Stimulated activated CD8-positive, alpha-beta memory T cell treated with anti-CD3 and anti-CD28 coated beads, Interleukin-4, amount 100 ng/mL, for 24 hours (primary cell): ENCODE measurements at regions not wholly inside any gene's neighbourhood (a gene's known extent, or its start where the extent isn't known, plus 50 kb on each side); places are given as distances from the start of the nearest gene placed in this dataset.
"Not testable (repeated sequence)": the region's sequence is repeated elsewhere in the genome, so short reads cannot be mapped to it uniquely, and the experiment has no call there.

Experiments used
- DNase-seq: peaks from one replicate; pipeline ENCODE4 v3.0.0-alpha.2; 2020; ENCODE audit warnings: low read depth

DNA sequence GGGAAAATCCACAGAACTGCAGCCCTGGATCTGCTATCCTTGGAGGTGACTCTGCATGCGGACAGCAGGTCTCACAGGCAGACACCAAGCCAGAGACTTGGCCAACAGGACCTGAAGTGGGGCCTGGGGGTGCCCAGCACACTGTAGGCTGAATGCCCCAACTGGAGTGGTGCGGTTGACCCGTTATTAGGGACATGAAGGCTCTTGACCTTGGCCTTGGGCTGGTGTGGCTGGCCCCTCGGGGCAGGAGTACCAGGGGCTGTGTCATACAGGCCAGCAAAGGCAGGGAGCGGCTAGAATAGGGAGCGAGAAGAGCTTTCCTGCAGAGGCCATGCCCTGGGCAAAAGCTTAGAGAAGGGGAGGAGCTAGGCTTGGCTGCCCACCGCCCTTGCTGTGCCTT lies 153.2 kb upstream of the MVB12B start:
- no peak for DNase-seq

DNA sequence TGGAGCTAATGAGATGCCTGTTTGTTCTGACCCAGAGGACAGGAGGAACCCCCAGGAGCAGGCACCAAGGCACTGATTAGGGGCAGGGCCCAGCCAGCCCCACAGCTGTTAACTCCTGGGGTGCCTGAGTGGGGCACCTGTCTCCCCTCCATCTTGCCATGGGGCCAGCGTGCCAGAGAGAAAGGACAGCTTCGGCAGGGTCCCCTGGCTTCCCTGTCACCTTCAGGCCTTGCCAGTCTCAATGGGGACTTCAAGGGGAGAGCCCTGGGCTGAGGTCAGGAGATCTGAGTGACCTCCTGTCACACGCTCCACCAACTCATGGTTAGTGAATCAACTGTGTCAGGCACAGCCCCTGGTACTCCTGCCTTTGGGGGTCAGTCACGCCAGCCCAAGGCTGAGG lies 152.7 kb upstream of the MVB12B start:
- DNase-seq: no peak

DNA sequence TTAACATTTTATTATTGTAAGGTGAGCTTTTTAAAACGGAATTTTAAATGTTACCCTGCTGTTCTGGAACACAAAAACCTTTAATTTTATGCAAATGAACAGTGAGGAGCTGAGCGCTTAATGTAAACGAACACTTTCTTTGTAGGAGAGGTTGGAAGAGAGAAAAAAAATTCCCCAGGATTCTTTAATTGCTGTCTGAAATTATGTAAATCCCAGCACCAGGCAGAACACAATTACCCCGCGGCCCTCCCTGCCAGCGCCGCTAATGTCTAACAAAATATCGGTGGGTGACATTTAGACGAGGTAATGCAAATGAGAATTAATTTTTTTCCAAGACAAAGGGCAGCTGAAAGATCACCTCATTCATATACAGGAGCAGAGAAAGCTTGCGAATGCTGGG lies 143.4 kb upstream of the MVB12B start:
- no peak for DNase-seq

DNA sequence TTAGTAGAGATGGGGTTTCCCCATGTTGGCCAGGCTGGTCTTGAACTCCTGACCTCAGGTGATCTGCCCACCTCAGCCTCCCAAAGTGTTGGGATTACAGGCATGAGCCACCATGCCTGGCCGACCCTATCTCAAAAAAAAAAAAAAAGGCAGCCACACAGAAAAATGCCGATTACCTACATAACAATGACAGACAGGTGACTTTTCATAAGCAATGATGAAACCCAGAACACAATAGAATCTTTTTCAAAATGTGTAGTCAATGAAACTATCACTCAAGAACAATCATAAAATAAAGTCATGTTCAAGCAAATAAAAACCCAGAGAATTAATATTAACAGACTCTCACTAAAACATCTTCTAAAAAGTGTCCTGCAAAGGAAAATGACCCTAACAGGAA lies 135.6 kb upstream of the MVB12B start:
- DNase-seq: not testable (repeated sequence)

DNA sequence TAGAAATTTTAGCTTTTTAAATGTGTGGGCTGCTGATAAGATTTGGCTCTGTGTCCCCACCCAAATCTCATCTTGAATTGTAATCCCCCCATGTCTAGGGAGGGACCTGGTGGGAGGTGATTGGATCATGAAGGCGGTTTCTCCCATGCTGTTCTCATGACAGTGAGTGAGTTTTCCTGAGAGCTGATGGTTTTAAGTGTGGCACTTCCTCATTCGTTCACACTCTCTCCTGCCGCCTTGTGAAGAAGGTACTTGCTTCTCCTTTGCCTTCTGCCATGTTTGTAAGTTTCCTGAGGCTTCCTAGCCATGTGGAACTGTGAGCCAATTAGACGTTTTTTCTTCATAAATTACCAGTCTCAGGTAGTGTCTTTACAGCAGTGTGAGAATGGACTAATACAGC lies 127.8 kb upstream of the MVB12B start:
- DNase-seq: no peak

DNA sequence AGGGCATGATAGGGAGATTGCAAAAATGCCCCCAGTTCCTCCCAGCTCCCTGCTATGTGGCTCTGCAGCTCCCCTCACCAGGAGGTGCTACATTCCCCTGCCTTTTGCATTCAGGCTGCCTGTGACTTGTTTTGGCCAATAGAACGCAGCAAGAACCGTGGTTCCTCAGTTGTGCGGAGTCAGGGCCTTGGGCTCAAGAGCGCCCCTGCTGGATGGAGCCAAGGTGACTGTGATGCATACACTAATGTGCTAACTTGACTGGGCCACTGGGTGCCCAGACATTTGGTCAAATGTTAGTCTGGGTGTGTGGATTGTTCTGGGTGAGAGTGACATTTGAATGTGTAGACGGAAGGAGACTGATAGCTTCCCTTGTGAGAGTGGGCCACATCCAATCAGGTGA lies 123.3 kb upstream of the MVB12B start:
- no peak for DNase-seq

DNA sequence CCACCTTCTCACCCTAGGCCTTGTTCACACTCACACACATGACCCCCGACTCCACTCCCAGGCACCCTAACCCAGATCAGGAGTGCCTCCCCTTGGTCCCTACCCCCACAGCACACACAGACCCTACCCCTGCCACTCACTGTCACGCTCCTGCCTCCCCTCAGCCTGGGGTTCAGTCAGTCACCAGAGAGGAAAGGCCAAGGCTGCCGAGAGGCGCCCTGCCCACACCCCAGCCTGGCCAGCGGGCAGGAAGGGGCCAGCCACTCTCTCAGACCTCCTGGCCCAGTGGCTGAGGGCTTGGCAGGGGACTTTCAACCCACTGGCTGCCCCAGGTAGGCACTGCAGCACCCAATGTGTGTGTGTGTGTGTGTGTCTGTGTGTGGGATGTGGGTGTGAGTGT lies 122.4 kb upstream of the MVB12B start:
- no peak for DNase-seq

DNA sequence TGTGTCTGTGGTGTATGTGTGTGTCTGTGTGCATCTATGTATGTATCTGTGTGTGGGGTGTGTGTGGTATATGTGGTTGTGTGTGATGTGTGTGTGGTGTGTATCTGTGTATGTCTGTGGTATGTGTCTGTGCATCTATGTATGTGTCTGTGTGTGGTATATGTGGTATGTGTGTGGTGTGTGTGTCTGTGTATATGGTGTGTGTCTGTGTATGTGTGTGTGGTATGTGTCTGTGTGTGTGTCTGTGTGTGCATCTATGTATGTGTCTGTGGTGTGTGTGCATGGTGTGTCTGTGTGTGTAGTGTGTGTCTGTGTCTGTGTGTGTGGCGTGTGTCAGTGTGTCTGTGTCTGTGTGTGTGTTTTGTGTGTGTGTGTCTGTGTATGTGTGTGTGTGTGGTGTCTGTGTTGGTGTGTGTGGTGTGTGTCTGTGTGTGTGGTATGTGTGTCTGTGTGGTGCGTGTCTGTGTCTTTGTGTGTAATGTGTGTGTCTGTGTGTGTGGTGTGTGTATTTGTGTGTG lies 121.9 kb upstream of the MVB12B start:
- DNase-seq: no peak

DNA sequence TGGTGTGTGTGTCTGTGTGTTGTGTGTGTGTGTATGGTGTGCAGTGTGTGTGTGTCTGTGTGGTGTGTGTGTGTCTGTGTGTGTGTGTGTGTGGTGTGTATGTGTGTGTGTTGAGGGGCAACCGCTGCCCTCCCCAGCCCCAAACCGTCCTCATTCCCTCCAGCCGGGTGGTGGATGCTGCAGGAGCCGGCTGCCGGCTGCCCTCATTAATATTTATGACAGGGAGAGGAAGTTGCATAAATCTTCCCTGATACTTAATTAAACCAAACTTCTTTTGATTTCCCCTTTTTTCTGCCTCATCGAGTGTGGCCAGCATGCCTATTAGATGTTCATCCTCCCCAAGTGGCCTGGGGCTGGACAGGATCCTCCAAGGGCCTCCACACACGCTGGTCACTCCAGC lies 121.4 kb upstream of the MVB12B start:
- no peak for DNase-seq

DNA sequence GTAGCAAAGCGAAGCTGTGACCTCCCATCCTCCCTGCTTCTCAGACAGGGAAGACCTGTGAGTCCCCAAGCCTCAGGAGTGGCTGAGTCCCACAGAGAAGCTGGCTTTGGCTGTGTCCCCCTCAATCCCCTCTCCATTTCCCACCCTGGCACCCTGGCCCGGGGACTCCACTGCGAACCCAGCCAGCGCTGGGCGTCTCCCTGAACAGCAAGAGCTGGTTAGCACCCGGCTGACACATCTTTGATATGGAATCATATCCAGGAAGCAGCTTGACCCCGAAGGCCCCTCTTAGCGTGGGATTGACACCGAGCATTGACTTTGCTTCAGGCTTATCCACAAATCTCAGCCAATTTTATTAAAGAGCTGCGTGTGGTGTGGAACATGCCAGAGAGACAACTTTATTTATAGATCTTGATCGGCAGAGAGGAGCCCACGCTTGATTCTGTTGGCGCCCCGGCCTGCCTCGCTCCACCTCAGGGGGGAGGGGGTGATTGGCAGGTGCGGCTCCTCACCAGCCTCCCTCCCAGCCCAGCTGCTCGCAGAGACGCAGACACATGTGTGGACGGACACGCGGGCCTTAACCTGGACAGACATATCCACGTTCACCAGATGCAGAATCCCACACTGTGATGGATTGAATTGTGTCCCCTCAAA lies 120.7 kb upstream of the MVB12B start:
- no peak for DNase-seq

DNA sequence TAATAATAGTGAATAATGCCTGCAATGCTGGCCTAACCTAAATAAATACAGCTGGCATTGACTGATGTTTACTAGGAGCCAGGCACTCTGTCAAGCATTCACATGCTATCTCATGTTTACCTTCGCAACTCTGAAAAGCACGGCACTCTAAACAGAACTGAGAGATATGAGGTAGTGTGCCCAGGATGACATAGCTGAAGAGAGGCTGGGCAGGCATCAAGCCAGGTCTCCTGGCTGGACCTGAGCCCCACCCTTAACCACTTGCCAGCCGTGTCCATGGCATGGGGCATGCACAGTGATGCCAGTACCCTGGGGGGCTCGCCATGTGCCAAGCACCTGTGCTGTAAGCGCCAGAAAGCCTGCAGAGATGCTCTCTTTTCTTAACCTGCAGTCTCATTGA lies 119.4 kb upstream of the MVB12B start:
- DNase-seq: no peak

DNA sequence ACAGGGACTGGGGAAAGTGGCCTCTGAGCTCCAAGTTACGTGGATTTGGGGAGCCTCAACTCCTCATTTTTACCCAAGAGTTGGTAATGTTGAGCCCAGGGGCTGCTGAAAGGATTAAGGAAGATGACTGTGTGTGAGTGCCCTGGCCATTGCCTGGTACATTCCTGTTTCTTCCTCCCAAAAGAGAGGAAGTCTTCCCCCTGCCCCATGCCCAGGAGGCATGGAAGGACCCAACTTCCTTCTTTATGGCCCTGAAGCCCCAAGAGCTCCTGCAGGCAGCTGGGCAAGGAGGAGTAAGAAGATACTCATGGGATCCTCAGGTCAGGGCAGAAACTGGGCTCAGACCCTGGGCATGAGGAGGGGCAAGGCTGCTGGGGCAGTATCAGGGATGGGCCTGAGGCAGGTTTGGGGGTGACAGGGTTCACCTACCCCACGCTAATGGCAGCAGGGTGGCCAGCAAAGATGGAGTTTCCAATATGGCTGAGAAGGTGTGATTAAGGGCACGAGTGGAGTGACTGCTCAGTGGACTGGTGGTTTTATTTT lies 118.3 kb upstream of the MVB12B start:
- no peak for DNase-seq

DNA sequence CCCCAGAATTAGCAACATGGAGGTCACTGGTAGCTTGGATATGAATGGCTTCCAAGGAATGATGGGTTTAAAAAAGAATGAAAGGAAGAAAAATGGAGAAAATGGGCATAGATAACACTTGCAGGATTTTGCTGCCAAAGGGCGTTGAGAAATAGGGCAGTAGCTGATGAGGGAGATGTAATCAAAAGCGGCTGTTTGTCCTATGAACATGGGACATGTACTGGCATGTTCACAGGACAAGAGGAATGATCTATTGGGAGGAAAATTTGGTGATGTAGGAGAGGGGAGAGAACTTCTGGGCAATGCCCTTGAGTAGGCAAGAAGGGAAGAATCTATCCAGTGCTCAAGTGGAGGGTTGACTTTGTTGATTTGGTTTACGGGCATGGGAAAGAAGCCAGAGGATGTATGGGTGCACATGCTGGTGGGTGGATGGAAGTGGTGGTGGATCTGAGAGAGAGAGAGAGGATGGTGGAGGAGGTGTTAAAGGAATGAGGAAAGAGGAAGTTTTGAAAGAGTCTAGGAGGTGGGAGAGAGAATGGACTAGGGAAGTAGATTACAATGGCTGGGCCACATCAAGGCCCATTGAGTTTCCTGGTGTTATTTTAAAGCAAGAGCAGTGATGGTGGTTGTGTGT lies 115.1 kb upstream of the MVB12B start:
- DNase-seq: no peak

DNA sequence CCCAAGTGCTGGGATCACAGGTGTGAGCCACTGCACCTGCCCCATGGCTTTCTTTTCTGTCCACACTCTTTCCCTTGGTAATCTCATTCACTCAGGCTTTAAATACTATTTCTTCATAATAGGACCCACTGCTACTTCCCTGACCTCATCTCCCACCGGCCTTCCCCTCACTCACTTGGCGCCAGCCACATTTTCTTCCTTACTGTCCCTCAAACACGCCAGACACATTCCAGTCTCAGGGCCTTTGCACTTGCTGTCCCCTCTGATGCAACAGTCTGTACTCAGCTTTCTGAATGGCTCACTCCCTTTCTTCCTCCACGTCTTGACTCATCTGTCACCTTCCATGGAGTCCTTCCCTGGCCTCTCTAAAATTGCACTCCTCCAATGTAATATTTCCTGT lies 111.1 kb upstream of the MVB12B start:
- DNase-seq: no peak

DNA sequence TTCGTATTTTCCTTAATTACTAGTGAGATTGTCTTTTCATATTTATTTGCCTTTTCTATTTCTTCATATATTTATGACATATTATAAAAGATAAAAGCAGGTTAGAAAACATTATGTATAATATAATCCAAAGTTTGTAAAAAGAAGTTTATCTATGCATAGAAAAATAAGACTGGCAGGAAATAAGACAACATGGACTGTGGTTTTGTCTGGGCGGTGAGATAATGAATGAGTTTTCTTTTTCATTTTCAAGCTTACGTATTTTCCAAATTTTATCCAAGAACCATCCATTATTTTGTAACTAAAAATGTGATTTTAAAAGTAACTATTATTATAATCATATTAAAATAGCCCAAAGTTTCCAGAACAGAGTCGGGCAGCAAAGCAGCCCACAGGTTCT lies 109.8 kb upstream of the MVB12B start:
- no peak for DNase-seq

DNA sequence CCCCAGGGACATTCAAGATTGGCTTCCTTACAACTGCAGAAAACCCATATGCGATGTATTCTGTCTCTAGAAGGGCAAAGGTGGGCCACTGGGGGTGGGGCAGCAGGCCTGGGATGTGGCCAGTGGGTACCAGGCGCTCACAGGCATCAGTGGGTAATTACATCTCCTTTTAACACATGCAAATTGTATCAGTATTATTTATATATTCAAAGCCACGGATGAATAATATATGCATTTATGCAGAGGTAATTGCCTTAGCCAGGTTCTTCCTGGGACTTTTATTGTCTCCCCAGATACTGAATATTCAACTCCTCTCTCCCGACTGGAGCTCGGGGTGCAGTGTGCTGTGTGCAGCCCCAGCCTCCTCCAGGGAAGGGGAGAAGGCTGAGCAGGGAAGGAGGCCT lies 109.4 kb upstream of the MVB12B start:
- no peak for DNase-seq

DNA sequence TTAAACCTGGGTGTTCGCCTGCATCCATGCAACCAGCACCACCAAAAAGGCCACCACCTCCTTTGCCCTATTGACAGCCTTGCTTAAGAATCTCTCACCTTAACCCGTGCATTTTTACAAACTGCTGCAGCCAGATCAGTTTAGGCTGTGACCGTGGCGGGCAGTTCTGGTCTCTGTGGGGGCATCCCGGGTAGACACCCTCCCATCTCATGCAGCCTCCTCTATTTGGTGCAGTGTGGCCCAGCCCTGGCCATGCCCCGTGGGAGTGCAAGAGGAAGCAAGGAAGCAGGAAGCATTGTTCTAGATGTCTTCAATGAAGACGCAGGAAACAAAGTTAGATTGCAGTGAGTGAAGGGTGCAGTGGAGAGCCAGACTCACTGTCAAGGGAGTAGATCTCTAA lies 108.8 kb upstream of the MVB12B start:
- DNase-seq: no peak

DNA sequence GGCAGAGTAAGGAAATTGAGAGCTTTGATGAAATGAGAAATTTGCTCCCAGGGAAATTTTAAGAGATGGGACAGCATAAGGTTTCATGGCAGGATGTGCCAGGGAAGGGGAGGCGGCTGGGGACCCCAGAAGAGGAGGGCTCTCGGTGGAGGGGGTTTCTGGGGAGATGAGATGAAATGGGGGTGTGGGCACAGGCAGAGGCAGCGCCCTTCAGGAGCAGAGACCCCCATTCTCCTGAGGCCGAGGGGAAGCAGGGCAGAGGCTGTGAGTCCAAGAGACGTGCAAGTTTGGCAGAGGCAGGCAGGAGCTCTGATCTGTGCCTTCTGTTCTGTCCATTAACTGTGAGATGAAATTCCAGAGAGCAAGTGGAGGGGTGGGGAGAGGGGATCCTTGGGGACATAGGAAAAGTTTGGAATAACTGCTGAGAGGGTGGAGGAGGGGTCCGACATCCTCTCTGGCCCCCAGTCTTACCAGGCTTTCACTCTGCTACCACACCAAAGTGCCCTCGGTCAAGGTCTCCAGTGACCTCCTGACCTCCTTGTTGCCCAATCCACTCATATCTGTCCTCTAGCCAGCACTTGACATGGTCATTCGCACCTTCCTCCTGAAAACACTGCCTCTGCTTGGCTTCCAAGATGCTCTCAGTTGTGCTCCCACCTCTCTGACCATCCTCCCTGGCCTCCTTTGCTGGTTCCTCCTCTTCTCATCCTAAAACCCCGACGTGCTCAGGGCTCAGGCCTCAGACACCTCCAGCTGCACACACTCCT lies 108.1 kb upstream of the MVB12B start:
- no peak for DNase-seq

DNA sequence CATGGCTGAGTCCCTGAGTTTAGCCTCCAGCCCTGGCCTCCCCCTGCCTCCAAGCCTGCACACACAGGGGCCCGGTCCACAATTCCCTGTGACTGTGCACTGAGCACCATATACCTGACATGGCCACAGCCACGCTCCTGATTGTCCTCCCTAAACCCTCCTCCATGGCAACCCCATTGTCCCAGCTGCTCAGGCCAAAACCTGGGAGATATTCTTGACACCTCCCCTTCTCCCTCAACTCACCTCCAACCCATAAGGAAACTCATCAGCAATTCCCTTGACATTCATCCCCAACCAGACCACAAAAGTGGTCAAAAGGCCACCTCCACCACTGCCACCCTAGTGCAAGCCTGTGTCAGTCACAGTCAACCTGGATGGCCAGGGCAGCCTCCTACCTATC lies 107.5 kb upstream of the MVB12B start:
- no peak for DNase-seq

DNA sequence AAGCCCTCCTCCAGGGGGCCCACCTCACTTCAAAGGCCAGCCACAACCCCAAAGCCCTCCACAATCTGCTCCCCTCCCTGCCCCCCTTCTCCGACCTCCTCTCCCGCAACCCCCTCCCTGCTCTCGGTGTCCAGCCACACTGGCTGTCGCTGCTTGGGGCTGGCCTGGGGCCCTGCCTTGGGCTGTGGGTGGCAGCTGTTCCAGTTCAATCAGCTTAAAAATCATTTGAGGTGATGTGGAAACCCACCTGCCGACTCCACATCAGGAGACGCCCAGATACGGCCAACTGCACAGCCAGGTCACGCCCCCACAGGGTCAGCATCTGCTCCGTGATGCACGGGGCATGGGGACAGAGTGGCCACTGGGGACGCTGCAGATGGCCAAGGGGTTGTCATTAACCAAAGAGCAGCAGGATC lies 107.0 kb upstream of the MVB12B start:
- no peak for DNase-seq

DNA sequence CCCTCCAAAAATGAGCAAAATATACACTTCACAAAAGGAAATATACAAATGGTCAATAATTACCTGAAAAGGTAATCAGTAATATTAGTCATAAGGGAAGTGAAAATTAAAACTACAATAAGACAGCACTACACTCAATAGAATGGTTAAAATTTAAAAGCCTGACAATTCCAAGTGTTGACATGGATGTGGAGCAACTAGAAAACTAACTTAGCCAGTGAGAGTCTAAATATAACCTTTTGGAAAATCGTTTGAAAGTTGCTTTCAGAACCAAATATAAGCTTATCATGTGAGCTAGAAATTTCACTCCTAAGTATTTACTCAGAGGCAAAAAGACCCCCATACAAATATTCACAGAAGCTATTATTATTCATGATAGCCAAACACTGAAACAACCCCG lies 105.1 kb upstream of the MVB12B start:
- no peak for DNase-seq

DNA sequence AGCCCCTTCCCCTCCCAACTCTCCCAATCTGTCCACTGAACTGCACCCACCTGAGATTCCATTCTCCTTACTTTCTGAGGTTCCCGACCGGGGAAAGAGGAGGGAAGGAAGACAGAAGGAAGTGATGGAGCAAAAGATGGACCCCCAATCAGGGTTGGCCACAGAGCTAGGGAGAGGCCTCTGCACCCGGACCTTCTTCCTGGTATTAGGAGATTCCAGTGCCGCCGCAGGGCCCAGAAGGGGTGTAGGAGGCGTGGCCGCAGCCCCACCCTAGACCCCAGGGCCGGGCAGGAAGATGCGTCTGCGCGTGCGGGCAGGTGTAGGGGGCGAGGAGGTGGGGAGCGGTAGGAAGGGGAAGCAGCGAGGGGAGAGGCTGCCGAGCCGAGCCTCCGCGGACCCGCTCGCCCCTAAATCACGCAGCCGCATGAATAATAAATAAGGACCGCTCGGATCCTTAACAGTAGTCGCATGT lies 104.2 kb upstream of the MVB12B start:
- no peak for DNase-seq
